MCF 10A (cell line): ENCODE measurements at regions not wholly inside any gene's neighbourhood (a gene's known extent, or its start where the extent isn't known, plus 50 kb on each side); places are given as distances from the start of the nearest gene placed in this dataset.

Experiments used
- BruUV-seq: library from RNA; stranded (reverse); fragments of 400-500 nt; replicated peaks from 2 replicates; lab custom pipeline; 2021; lab: Mats Ljungman, UMichigan
- CTCF ChIA-PET: fragments of 300-600 bp; sonication (Branson Sonifier 250); formaldehyde crosslinking; extraction: SDS; loops from one replicate; lab custom pipeline; 2021; ENCODE audit warnings: antibody characterized with exemption, inconsistent platforms; lab: Yijun Ruan, JAX
- POLR2A ChIA-PET: fragments of 300-600, 350-650 bp; sonication (Branson Sonifier 250); formaldehyde crosslinking; extraction: SDS; loops from one replicate; lab custom pipeline; 2020; ENCODE audit warnings: antibody characterized with exemption, inconsistent platforms; lab: Yijun Ruan, JAX
- DNase-seq: peaks from one replicate; pipeline ENCODE4 v3.0.0-alpha.2; 2018; ENCODE audit not compliant: unreplicated experiment
- H3K27ac Mint-ChIP-seq: one replicate; pipeline ENCODE4 v1.8.0; 2022; ENCODE audit warnings: mild to moderate bottlenecking, low read depth, mixed read lengths; ENCODE audit not compliant: unreplicated experiment
- H3K27me3 Mint-ChIP-seq: one replicate; pipeline ENCODE4 v1.8.0; 2022; ENCODE audit warnings: mixed read lengths; ENCODE audit not compliant: insufficient read depth, unreplicated experiment
- H3K36me3 Mint-ChIP-seq: one replicate; pipeline ENCODE4 v1.8.0; 2022; ENCODE audit warnings: mild to moderate bottlenecking, moderate library complexity, mixed read lengths; ENCODE audit not compliant: insufficient read depth, unreplicated experiment
- H3K4me1 Mint-ChIP-seq: one replicate; pipeline ENCODE4 v1.8.0; 2022; ENCODE audit warnings: mixed read lengths; ENCODE audit not compliant: insufficient read depth, unreplicated experiment
- H3K4me3 Mint-ChIP-seq: one replicate; pipeline ENCODE4 v1.8.0; 2022; ENCODE audit warnings: mild to moderate bottlenecking, moderate library complexity, mixed read lengths; ENCODE audit not compliant: unreplicated experiment
- H3K9me3 Mint-ChIP-seq: one replicate; pipeline ENCODE4 v1.8.0; 2022; ENCODE audit warnings: mixed read lengths; ENCODE audit not compliant: unreplicated experiment
- intact Hi-C: fragments of 100-400 bp; cut with micrococcal nuclease; formaldehyde crosslinking; loops from 2 replicates; pipeline ENCODE4 v1.14.1; 2022
- TF ChIP-seq, protein P1 (sequence below): fragments of 200-600 bp; IDR thresholded peaks from one replicate; pipeline ENCODE4 v1.8.0; 2022; ENCODE audit warnings: antibody characterized with exemption, mild to moderate bottlenecking; ENCODE audit not compliant: unreplicated experiment

DNA sequence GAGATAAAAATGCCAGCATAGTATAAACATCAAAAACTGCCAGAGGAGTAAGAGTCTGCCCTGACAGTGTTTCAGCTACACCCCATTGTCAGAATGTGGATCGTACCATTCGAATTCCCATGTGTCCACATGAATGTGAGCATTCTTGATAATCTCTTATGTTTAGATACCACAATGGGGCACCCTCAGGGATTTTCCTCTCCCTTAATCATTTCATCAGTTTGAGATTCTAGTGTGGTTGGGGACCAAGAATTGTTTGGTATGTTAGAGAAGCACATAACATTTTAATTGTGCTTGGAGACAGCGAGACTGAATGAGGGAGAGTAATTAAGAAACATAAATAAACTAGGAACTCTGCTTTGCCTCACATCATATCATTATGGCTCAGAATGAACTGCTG lies 120.2 kb downstream of the ZC3H11B start:
- CTCF ChIA-PET: interaction anchor here (0.6 kb wide), 1 partner anchor 10 kb away, joined by 3 read pairs; no protein-coding TSS in a partner anchor
- BruUV-seq: no TSS peak
- intact Hi-C loops: no loop called here
- H3K4me1 Mint-ChIP-seq: no peaks in the 10 kb centered on the region
- no peak overlapping the region for H3K4me3 Mint-ChIP-seq
- DNase-seq: no peak
- H3K36me3 Mint-ChIP-seq: no peaks in the 10 kb centered on the region
- TF ChIP-seq, protein P1, sequence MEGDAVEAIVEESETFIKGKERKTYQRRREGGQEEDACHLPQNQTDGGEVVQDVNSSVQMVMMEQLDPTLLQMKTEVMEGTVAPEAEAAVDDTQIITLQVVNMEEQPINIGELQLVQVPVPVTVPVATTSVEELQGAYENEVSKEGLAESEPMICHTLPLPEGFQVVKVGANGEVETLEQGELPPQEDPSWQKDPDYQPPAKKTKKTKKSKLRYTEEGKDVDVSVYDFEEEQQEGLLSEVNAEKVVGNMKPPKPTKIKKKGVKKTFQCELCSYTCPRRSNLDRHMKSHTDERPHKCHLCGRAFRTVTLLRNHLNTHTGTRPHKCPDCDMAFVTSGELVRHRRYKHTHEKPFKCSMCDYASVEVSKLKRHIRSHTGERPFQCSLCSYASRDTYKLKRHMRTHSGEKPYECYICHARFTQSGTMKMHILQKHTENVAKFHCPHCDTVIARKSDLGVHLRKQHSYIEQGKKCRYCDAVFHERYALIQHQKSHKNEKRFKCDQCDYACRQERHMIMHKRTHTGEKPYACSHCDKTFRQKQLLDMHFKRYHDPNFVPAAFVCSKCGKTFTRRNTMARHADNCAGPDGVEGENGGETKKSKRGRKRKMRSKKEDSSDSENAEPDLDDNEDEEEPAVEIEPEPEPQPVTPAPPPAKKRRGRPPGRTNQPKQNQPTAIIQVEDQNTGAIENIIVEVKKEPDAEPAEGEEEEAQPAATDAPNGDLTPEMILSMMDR: no peak
- POLR2A ChIA-PET: no interaction called here
- H3K27ac Mint-ChIP-seq: no peak overlapping the region
- H3K27me3 Mint-ChIP-seq: peaks cover 77% of the 10 kb centered on the region
- H3K9me3 Mint-ChIP-seq: no peaks in the 10 kb centered on the region

DNA sequence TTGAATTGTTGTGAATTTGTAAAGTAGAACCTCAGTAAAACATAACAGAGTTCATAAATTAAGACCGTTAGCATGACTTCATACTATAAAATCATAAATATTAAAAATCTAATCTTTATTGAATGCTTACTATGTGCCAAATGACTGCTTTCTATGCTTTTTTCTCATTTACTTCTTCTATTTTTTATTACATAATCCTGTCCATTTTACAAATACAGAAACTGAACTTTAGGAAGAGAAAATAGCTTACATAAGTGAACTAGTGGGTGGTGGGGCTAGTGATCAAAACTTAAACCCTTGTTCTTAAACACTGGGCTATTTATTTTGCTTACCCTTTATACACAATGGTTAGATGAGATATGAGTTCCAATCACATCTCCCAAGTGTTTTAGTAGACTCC lies 122.3 kb downstream of the ZC3H11B start:
- peaks cover 77% of the 10 kb centered on the region for H3K27me3 Mint-ChIP-seq
- no peak overlapping the region for H3K27ac Mint-ChIP-seq
- DNase-seq: no peak
- intact Hi-C loops: no loop called here
- ChIA-PET POLR2A (interaction anchor here (1.3 kb wide), 1 partner anchor 13 kb away, joined by 4 read pairs; no protein-coding TSS in a partner anchor), CTCF (no interaction called here)
- TF ChIP-seq, protein P1: no peak
- no TSS peak for BruUV-seq
- no peaks in the 10 kb centered on the region for H3K9me3 Mint-ChIP-seq
- H3K4me1 Mint-ChIP-seq: no peaks in the 10 kb centered on the region
- no peaks in the 10 kb centered on the region for H3K36me3 Mint-ChIP-seq
- H3K4me3 Mint-ChIP-seq: no peak overlapping the region

DNA sequence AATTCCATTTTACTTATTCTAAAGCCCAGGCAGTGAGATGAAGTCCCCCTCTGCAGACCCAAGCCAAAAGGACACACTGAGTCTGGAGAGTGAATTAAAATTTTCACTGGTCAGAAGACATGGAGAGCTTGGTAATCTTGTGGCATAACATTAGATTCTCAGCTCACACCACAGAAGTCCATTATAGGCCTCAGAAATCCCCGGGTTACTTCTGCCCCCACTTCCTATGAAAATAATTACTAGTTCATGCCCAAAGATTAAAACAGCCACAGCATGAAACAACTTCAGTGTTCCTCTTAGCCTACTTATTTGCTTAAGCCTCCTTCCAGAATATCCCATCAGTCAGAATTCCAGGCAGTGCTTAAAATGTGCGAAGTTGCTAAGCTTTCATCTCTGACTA lies 123.3 kb downstream of the ZC3H11B start:
- BruUV-seq: no TSS peak
- Mint-ChIP-seq H3K4me3 (no peak overlapping the region), H3K27ac (no peak overlapping the region), H3K4me1 (no peaks in the 10 kb centered on the region), H3K27me3 (peaks cover 82% of the 10 kb centered on the region), H3K9me3 (no peaks in the 10 kb centered on the region), H3K36me3 (no peaks in the 10 kb centered on the region)
- no peak for DNase-seq
- CTCF ChIA-PET: no interaction called here
- TF ChIP-seq, protein P1: no peak
- POLR2A ChIA-PET: interaction anchor here (1.3 kb wide), 1 partner anchor 12 kb away, joined by 4 read pairs; no protein-coding TSS in a partner anchor
- intact Hi-C loops: no loop called here

- BruUV-seq: no TSS peak
- TF ChIP-seq, protein P1: no peak
- intact Hi-C loops: no loop called here
- no peaks in the 10 kb centered on the region for H3K4me1 Mint-ChIP-seq
- POLR2A ChIA-PET: interaction anchor here (1.6 kb wide), 1 partner anchor 17 kb away, joined by 6 read pairs; no protein-coding TSS in a partner anchor
- H3K9me3 Mint-ChIP-seq: no peaks in the 10 kb centered on the region
- no peak for DNase-seq
- no peak overlapping the region for H3K4me3 Mint-ChIP-seq
- CTCF ChIA-PET: interaction anchor here (0.5 to 2.2 kb wide), 2 partner anchors 324 to 1170 kb away, joined by 3 to 4 read pairs; no protein-coding TSS in a partner anchor
- H3K36me3 Mint-ChIP-seq: no peaks in the 10 kb centered on the region
- H3K27me3 Mint-ChIP-seq: peaks cover 96% of the 10 kb centered on the region
- H3K27ac Mint-ChIP-seq: no peak overlapping the region
Measured at GRCh38 chr1:219488275-219488674, 124.6 kb downstream of the ZC3H11B start.
